ENCODE measurements at regions not wholly inside any gene's neighbourhood (a gene's known extent, or its start where the extent isn't known, plus 50 kb on each side); places are given as distances from the start of the nearest gene placed in this dataset.

GRCh38 chr5:98072921-98073320 lies 700.5 kb upstream of the RGMB start:
- in situ Hi-C loops (cut with MboI; ENCODE audit: low sequenced_read_pairs), result no loop called here
- Histone ChIP-seq H3K9me3 (ENCODE audit: control insufficient read depth, insufficient read depth, low read length) (no peaks in the 10 kb centered on the region), H3K56ac (ENCODE audit: extremely low read depth, insufficient read depth, low read length) (no peak overlapping the region), H3K36me3 (ENCODE audit: control insufficient read depth, insufficient read depth, low read length) (no peaks in the 10 kb centered on the region), H3K4me3 (ENCODE audit: insufficient read depth, low read depth, low read length) (no peak overlapping the region), H2AK9ac (replicated peaks; ENCODE audit: low read depth, low read length, poor library complexity) (no peak overlapping the region), H3K18ac (ENCODE audit: low read depth, low read length) (no peak overlapping the region), H3K9ac (ENCODE audit: low read depth, low read length) (no peak overlapping the region), H4K20me1 (ENCODE audit: insufficient read depth, low read length) (no peaks in the 10 kb centered on the region), H3K9me1 (ENCODE audit: insufficient read depth, low read length) (no peaks in the 10 kb centered on the region), H4K5ac (ENCODE audit: low read depth, low read length) (no peak overlapping the region), H2AK5ac (ENCODE audit: low read depth, low read length) (no peak overlapping the region), H3K27me3 (ENCODE audit: control insufficient read depth, insufficient read depth, low read length) (no peaks in the 10 kb centered on the region), H3K4me1 (ENCODE audit: control insufficient read depth, insufficient read depth, low read length) (no peaks in the 10 kb centered on the region), H4K8ac (ENCODE audit: low read depth in 2 of 2, low read length in 2 of 2) (no peak overlapping the region), H4K91ac (ENCODE audit: insufficient read depth, low read depth, low read length) (no peak overlapping the region), H3K4ac (ENCODE audit: low read depth, low read length) (no peak overlapping the region), H2BK120ac (ENCODE audit: low read depth, low read length) (no peak overlapping the region), H2BK15ac (ENCODE audit: low read depth, low read length) (no peak overlapping the region), H3K14ac (replicated peaks; ENCODE audit: low read depth, low read length) (no peak overlapping the region), H3K27ac (ENCODE audit: insufficient read depth, low read length) (no peak overlapping the region), H3K23ac (ENCODE audit: low read depth, low read length) (no peak overlapping the region), H3K4me2 (ENCODE audit: low read depth, low read length) (no peak overlapping the region), H2BK5ac (ENCODE audit: low read depth, low read length, poor library complexity, severe bottlenecking) (no peak overlapping the region), H2BK20ac (ENCODE audit: low read depth, low read length) (no peak overlapping the region), H3K79me1 (ENCODE audit: low read depth in 1 of 2, low read length in 2 of 2) (no peaks in the 10 kb centered on the region), H2AFZ (replicated peaks; ENCODE audit: low read length, poor library complexity) (no peak overlapping the region)
- CTCF ChIA-PET, result no interaction called here
- POLR2A ChIA-PET (ENCODE audit: unreplicated experiment), result no interaction called here
- dilution Hi-C loops (cut with HindIII; ENCODE audit: low sequenced_read_pairs, unreplicated experiment), result no loop called here
- DNase-seq (no peak), ATAC-seq (ENCODE audit: low read depth) (no peak)
- intact Hi-C loops (cut with micrococcal nuclease), result no loop called here
- WGBS, 2 experiments (ENCODE audit: extremely low coverage in 2 of 2, insufficient read length in 1 of 2), result no CpG with 5 or more reads among the region's 3 CpGs
- no TSS peak for BruUV-seq (replicated peaks)
- no peak for TF ChIP-seq CTCF (conservative IDR thresholded peaks at IDR 0.05; ENCODE audit: low read depth, low read length)
- no peak for TF ChIP-seq MXI1 (IDR thresholded peaks at IDR 0.05; ENCODE audit: borderline replicate concordance, low read depth, low read length)
- no peak for TF ChIP-seq BHLHE40 (IDR thresholded peaks at IDR 0.05; ENCODE audit: low read depth, low read length)
- TF ChIP-seq RCOR1 (IDR thresholded peaks at IDR 0.05; ENCODE audit: insufficient replicate concordance, low read length), result no peak
- no peak for TF ChIP-seq CHD1 (IDR thresholded peaks at IDR 0.05; ENCODE audit: low read depth, low read length)
- no peak for TF ChIP-seq POLR2A (IDR thresholded peaks at IDR 0.05; ENCODE audit: low read depth, low read length)
- TF ChIP-seq RAD21 (IDR thresholded peaks at IDR 0.05; ENCODE audit: low read length), result no peak
- TF ChIP-seq FOS (IDR thresholded peaks at IDR 0.05; ENCODE audit: low read depth, low read length), result no peak
- TF ChIP-seq MAZ (IDR thresholded peaks at IDR 0.05; ENCODE audit: borderline replicate concordance, low read depth, low read length), result no peak
- TF ChIP-seq USF2 (IDR thresholded peaks at IDR 0.05; ENCODE audit: low read depth, low read length), result no peak
- TF ChIP-seq ELK1 (IDR thresholded peaks at IDR 0.05; ENCODE audit: borderline replicate concordance, low read depth, low read length), result no peak
- TF ChIP-seq CEBPB (IDR thresholded peaks at IDR 0.05; ENCODE audit: low read depth, low read length), result no peak
- TF ChIP-seq NFE2L2 (IDR thresholded peaks at IDR 0.05; ENCODE audit: low read depth, low read length), result no peak
- TF ChIP-seq MAFK (IDR thresholded peaks at IDR 0.05; ENCODE audit: low read depth, low read length), result no peak
- no peak for TF ChIP-seq SMC3 (IDR thresholded peaks at IDR 0.05; ENCODE audit: low read depth, low read length)
